MM.1S (cell line): ENCODE measurements at regions not wholly inside any gene's neighbourhood (a gene's known extent, or its start where the extent isn't known, plus 50 kb on each side); places are given as distances from the start of the nearest gene placed in this dataset.

Source experiments
- CTCF ChIP-seq: fragments of 300-600 bp; sonication (generic); IDR thresholded peaks from 2 replicates; pipeline ENCODE4 v1.5.1; 2016; ENCODE audit warnings: antibody characterized with exemption, low read length, mixed read lengths
- EZH2 ChIP-seq: fragments of 300-600 bp; sonication (generic); optimal IDR thresholded peaks from 2 replicates; pipeline ENCODE3; 2017; ENCODE audit warnings: low read depth, mild to moderate bottlenecking, antibody characterized with exemption, low read length, mixed read lengths
- EZH2phosphoT487 ChIP-seq: fragments of 300-600 bp; sonication (generic); IDR thresholded peaks from 2 replicates; pipeline ENCODE4 v1.6.1; 2018; ENCODE audit warnings: antibody characterized with exemption, low read length

- TF ChIP-seq CTCF (no peak), EZH2phosphoT487 (no peak), EZH2 (no peak)
Observed at GRCh38 chr17:70774339-70775117, 605.2 kb downstream of the KCNJ2 start.
